Small intestine (tissue), 7 donors: ENCODE measurements at regions not wholly inside any gene's neighbourhood (a gene's known extent, or its start where the extent isn't known, plus 50 kb on each side); places are given as distances from the start of the nearest gene placed in this dataset.

Experiments used
- DNase-seq, 2 donors: peaks; one replicate each; pipeline versions ENCODE4 v3.0.0 to v3.0.0-alpha.2; 2013
- FAIRE-seq: peaks from 2 replicates; lab custom pipeline; 2012; peaks lifted over from hg19 to GRCh38; lab: Jason Lieb, UNC
- H3K27ac ChIP-seq, 3 donors: one replicate each; pipeline ENCODE4 v1.5.1; 2013; ENCODE audit warnings: low read length in 2 of 3, mild to moderate bottlenecking in 2 of 3, control low read depth in 1 of 3, inconsistent platforms in 1 of 3, low read depth in 1 of 3, moderate library complexity in 1 of 3
- H3K27me3 ChIP-seq, 3 donors: one replicate each; pipeline ENCODE4 v1.6.1; 2013; ENCODE audit warnings: low read length in 3 of 3, inconsistent platforms in 1 of 3; ENCODE audit not compliant: control insufficient read depth in 3 of 3, insufficient read depth in 3 of 3
- H3K36me3 ChIP-seq, 3 donors: one replicate each; pipeline ENCODE4 v1.6.1; 2013; ENCODE audit warnings: low read length in 3 of 3, inconsistent platforms in 1 of 3, low read depth in 1 of 3, mild to moderate bottlenecking in 1 of 3, moderate library complexity in 1 of 3; ENCODE audit not compliant: control insufficient read depth in 3 of 3, insufficient read depth in 2 of 3
- H3K4me1 ChIP-seq, 3 donors: one replicate each; pipeline ENCODE4 v1.6.1; 2013; ENCODE audit warnings: low read length in 2 of 3, inconsistent platforms in 1 of 3, low read depth in 1 of 3, mild to moderate bottlenecking in 1 of 3, moderate library complexity in 1 of 3; ENCODE audit not compliant: control insufficient read depth in 3 of 3, insufficient read depth in 2 of 3
- H3K4me3 ChIP-seq, 3 donors: one replicate each; pipeline ENCODE4 v1.5.1; 2013; ENCODE audit warnings: low read length in 3 of 3, control low read depth in 1 of 3, inconsistent platforms in 1 of 3, low read depth in 1 of 3, mild to moderate bottlenecking in 1 of 3, moderate library complexity in 1 of 3
- H3K9me3 ChIP-seq, 2 donors: one replicate each; pipeline ENCODE4 v1.6.1; 2013; ENCODE audit warnings: low read depth in 1 of 2, low read length in 1 of 2; ENCODE audit not compliant: control insufficient read depth in 2 of 2, insufficient read depth in 1 of 2
- WGBS, 3 donors: extraction: QIAGEN DNeasy Blood & Tissue Kit; methylation state at CpG; one replicate each; pipeline ENCODE4 v1.1.7; 2013; 5-methylcytosine and 5-hydroxymethylcytosine counted together
- donor health status: healthy with polysubstance abuse.
- donor health status: control.
- donor health status: control.
- donor health status: Bipolar disorder and iron deficiency.
- donor health status: healthy.

DNA sequence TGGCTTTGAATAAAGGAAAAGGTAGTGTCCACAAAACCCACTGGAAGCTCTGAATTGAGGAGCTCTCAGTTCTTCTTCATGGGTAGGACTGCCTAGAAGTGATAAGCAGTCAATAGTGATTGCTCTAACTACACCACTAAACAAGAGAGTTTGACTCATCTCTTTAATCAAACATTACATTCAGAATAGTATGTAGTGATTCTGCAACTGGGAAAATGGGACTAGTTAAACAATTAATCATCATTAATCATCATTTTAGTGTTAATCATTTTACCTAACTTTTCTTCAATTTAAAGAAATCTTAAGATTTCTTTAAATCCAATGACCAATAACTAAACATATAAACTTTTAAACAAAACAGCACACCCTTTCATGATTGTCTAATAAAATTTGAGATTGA lies 484.0 kb upstream of the FZD8 start:
- no peaks in the 10 kb centered on the region for H3K36me3 ChIP-seq
- H3K4me1 ChIP-seq, result no peaks in the 10 kb centered on the region
- H3K4me3 ChIP-seq, result no peak overlapping the region
- FAIRE-seq (no peak), DNase-seq (no peak)
- H3K27ac ChIP-seq, result no peak overlapping the region
- H3K27me3 ChIP-seq, result no peaks in the 10 kb centered on the region
- no peaks in the 10 kb centered on the region for H3K9me3 ChIP-seq

- Histone ChIP-seq H3K9me3 (peaks cover 0 to 2% of the 10 kb centered on the region in 2 donors), H3K4me3 (no peak overlapping the region), H3K27ac (no peak overlapping the region), H3K36me3 (no peaks in the 10 kb centered on the region), H3K4me1 (no peaks in the 10 kb centered on the region), H3K27me3 (no peaks in the 10 kb centered on the region)
- WGBS, 3 donors, result 75 to 86% (median 79%) methylated on average over 5 of the region's 5 CpGs
- DNase-seq (no peak), FAIRE-seq (no peak)
Observed at GRCh38 chr10:36119455-36119854, 477.4 kb upstream of the FZD8 start.

DNA sequence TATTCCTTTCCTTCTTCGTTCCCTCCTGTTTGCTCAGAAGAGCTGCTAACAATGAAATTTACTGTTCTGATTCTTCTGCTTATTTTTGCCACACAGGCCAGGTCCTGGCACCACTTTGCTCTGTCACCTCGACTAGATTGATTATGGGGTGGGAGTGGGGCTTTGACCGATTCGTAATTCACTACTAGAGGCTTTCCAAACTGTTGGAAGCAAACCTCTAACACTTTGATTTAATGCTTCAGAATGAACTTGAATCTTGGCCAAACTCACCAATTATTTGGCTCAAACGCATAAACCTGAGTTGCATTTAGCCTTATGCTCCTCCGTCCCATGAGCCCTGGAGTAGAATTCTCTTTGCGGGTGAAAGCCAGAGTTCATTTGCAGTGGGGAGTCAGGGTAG lies 476.2 kb upstream of the FZD8 start:
- Histone ChIP-seq H3K4me1 (no peaks in the 10 kb centered on the region), H3K27ac (no peak overlapping the region), H3K4me3 (no peak overlapping the region), H3K27me3 (no peaks in the 10 kb centered on the region), H3K9me3 (peaks cover 0 to 2% of the 10 kb centered on the region in 2 donors), H3K36me3 (no peaks in the 10 kb centered on the region)
- DNase-seq (no peak), FAIRE-seq (no peak)
- 77 to 83% (median 79%) methylated on average over 7 of the region's 7 CpGs for WGBS, 3 donors

- peaks cover 0 to 2% of the 10 kb centered on the region in 2 donors for H3K9me3 ChIP-seq
- no peak overlapping the region for H3K4me3 ChIP-seq
- no peaks in the 10 kb centered on the region for H3K27me3 ChIP-seq
- no peaks in the 10 kb centered on the region for H3K4me1 ChIP-seq
- no peaks in the 10 kb centered on the region for H3K36me3 ChIP-seq
- WGBS, 3 donors, result 65 to 76% (median 65%) methylated on average over 4 of the region's 4 CpGs
- H3K27ac ChIP-seq, result no peak overlapping the region
- no peak for FAIRE-seq
- no peak for DNase-seq
Observed at GRCh38 chr10:36117890-36118289, 475.8 kb upstream of the FZD8 start.

- FAIRE-seq (no peak), DNase-seq (no peak)
- Histone ChIP-seq H3K9me3 (peaks cover 0 to 2% of the 10 kb centered on the region in 2 donors), H3K27ac (no peak overlapping the region), H3K36me3 (no peaks in the 10 kb centered on the region), H3K4me3 (no peak overlapping the region), H3K27me3 (no peaks in the 10 kb centered on the region), H3K4me1 (no peaks in the 10 kb centered on the region)
- 58 to 76% (median 72%) methylated on average over 5 of the region's 5 CpGs for WGBS, 3 donors
Observed at GRCh38 chr10:36117231-36117630, 475.1 kb upstream of the FZD8 start.

GRCh38 chr10:36116731-36117130 lies 474.6 kb upstream of the FZD8 start:
- Histone ChIP-seq H3K27ac (no peak overlapping the region), H3K9me3 (peaks cover 0 to 2% of the 10 kb centered on the region in 2 donors), H3K27me3 (no peaks in the 10 kb centered on the region), H3K4me1 (no peaks in the 10 kb centered on the region), H3K36me3 (no peaks in the 10 kb centered on the region), H3K4me3 (no peak overlapping the region)
- 42 to 66% (median 64%) methylated on average over 6 of the region's 6 CpGs for WGBS, 3 donors
- DNase-seq (peak in 1 of 2 donors; percentile 13), FAIRE-seq (no peak)

DNA sequence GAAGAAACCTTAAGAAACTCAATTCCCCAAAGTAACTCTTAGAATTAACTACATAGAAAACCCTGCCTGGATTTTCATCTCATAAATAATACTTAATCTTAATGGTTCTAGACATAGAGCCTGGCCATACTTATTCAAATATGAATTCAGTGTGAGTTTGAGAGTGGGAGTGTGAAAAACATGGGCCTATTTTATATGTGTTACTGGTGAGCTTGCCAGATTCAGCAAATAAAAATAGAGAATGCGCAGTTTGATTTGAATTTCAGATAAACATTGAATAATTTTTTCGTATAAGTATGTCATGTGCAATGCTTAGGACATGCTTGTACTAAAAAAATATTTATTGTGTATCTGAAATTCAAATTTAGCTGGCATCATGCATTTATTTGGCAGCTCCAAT lies 473.9 kb upstream of the FZD8 start:
- H3K9me3 ChIP-seq, result peaks cover 0 to 2% of the 10 kb centered on the region in 2 donors
- 64 to 82% (median 77%) methylated on average over 2 of the region's 2 CpGs for WGBS, 3 donors
- no peaks in the 10 kb centered on the region for H3K27me3 ChIP-seq
- H3K4me3 ChIP-seq, result no peak overlapping the region
- no peaks in the 10 kb centered on the region for H3K4me1 ChIP-seq
- DNase-seq, result no peak
- no peak overlapping the region for H3K27ac ChIP-seq
- FAIRE-seq, result no peak
- no peaks in the 10 kb centered on the region for H3K36me3 ChIP-seq

GRCh38 chr10:36115364-36115763 lies 473.3 kb upstream of the FZD8 start:
- Histone ChIP-seq H3K4me3 (no peak overlapping the region), H3K4me1 (no peaks in the 10 kb centered on the region), H3K27me3 (no peaks in the 10 kb centered on the region), H3K9me3 (peaks cover 0 to 2% of the 10 kb centered on the region in 2 donors), H3K36me3 (no peaks in the 10 kb centered on the region), H3K27ac (no peak overlapping the region)
- DNase-seq (no peak), FAIRE-seq (no peak)
- WGBS, 3 donors, result 20 to 45% (median 35%) methylated on average over 1 of the region's 1 CpG

DNA sequence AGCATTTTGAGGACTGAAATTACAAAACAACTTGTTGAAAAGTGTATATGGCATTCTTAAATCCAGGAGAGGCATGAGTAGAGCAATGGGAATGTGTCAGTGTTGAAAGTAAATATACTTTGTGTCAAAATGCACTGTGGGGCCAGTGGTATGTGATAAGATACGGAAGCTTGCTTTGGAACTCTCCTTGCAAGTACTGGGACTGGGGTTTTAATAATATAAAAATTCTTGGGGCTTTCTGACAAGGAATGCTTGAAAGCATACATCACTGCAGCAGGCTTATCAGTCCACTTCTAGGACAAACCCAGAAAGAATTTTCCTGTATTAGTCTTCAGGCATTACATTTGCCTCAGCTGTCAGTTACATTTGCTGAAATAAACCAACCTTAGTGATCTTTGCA lies 472.8 kb upstream of the FZD8 start:
- Histone ChIP-seq H3K4me3 (no peak overlapping the region), H3K27ac (no peak overlapping the region), H3K36me3 (no peaks in the 10 kb centered on the region), H3K27me3 (no peaks in the 10 kb centered on the region), H3K4me1 (no peaks in the 10 kb centered on the region), H3K9me3 (peaks cover 0 to 2% of the 10 kb centered on the region in 2 donors)
- no peak for DNase-seq
- 13 to 59% (median 23%) methylated on average over 1 of the region's 1 CpG for WGBS, 3 donors
- FAIRE-seq, result no peak
